H1 (cell line): ENCODE measurements at regions not wholly inside any gene's neighbourhood (a gene's known extent, or its start where the extent isn't known, plus 50 kb on each side); places are given as distances from the start of the nearest gene placed in this dataset.

ENCODE experiments used
- ATF3 ChIP-seq: IDR thresholded peaks from 2 replicates; pipeline ENCODE4 v1.6.1; 2011; ENCODE audit warnings: low read depth, mild to moderate bottlenecking, low read length; ENCODE audit not compliant: insufficient read depth
- CTCF ChIP-seq, 3 experiments: IDR thresholded peaks; 1 replicate in 2 of 3; 2 replicates in 1 of 3; pipeline versions ENCODE4 v1.5.1 to v1.6.1; 2011; ENCODE audit warnings: low read length in 3 of 3, mild to moderate bottlenecking in 3 of 3, inconsistent platforms in 2 of 3, low read depth in 1 of 3, moderate library complexity in 1 of 3; ENCODE audit not compliant: insufficient read depth in 1 of 3; ENCODE audit errors: control extremely low read depth in 1 of 3
- NRF1 ChIP-seq: IDR thresholded peaks from 2 replicates; pipeline ENCODE4 v1.6.1; 2011; ENCODE audit warnings: mild to moderate bottlenecking, low read depth, low read length, improper control_type of control experiment
- POLR2AphosphoS5 ChIP-seq: IDR thresholded peaks from 2 replicates; pipeline ENCODE4 v1.6.1; 2011; ENCODE audit warnings: low read depth, low read length
- RFX5 ChIP-seq: IDR thresholded peaks from 2 replicates; pipeline ENCODE4 v1.6.1; 2011; ENCODE audit warnings: low read depth, low read length, improper control_type of control experiment, borderline replicate concordance
- TAF1 ChIP-seq: IDR thresholded peaks from 2 replicates; pipeline ENCODE4 v1.6.1; 2011; ENCODE audit warnings: mild to moderate bottlenecking, low read depth, low read length
- ZNF274 ChIP-seq: IDR thresholded peaks from 2 replicates; pipeline ENCODE4 v1.7.0; 2012; ENCODE audit warnings: low read length, borderline replicate concordance; ENCODE audit errors: extremely low read depth

- no peak for TF ChIP-seq TAF1
- TF ChIP-seq ATF3: no peak
- no peak for TF ChIP-seq CTCF (IDR thresholded peaks at IDR 0.05; ENCODE audit: control extremely low read depth in 1 of 3, insufficient read depth in 1 of 3, low read depth in 1 of 3, low read length in 3 of 3)
- no peak for TF ChIP-seq NRF1
- TF ChIP-seq POLR2AphosphoS5: no peak
- no peak for TF ChIP-seq ZNF274
- TF ChIP-seq RFX5: no peak
Measured at GRCh38 chr10:78663721-78664120, 405.0 kb upstream of the ZMIZ1 start.
